ENCODE measurements at regions not wholly inside any gene's neighbourhood (a gene's known extent, or its start where the extent isn't known, plus 50 kb on each side); places are given as distances from the start of the nearest gene placed in this dataset.
"Not testable (repeated sequence)": the region's sequence is repeated elsewhere in the genome, so short reads cannot be mapped to it uniquely, and the experiment has no call there.

- no peak for DNase-seq
Observed at GRCh38 chr1:30525971-30526651, 197.3 kb downstream of the MATN1 start.

GRCh38 chr1:30525631-30525970 lies 197.8 kb downstream of the MATN1 start:
- no peak for DNase-seq

- DNase-seq: no peak
Observed at GRCh38 chr1:30524840-30525617, 198.4 kb downstream of the MATN1 start.

GRCh38 chr1:30524025-30524555 lies 199.3 kb downstream of the MATN1 start:
- DNase-seq: not testable (repeated sequence)

- DNase-seq: no peak
Observed at GRCh38 chr1:30523055-30524020, 200.0 kb downstream of the MATN1 start.

GRCh38 chr1:30522031-30523004 lies 201.1 kb downstream of the MATN1 start:
- no peak for DNase-seq

DNA sequence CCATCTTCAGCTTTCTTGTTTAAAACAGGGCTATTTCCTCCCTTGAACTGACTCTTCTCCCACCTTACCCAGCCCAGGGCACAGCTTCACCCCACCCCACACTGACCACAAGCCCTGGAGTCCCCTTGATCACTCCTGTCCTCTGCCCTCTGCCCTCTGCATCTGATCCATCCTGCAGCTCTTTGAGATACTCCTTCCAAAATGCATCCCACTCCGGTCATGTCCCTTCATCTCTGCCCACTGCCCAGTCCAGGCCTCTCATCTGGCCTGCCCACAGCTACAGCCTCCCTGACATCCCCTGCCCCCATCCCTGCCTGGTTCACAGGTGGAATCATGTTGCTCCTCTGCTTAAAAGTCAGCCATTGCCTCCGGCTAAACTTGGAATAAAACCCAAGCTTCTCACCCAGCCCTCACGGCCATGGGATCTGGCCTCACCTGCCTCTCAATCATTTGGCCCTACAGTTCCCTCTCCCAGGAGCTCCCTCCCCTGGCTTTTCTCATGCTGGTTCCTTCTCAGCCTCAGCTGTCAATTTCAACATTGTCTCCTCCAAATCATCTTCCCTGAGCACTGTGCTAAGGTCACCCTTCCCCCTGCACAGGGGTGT lies 202.0 kb downstream of the MATN1 start:
- no peak for DNase-seq

- DNase-seq: no peak
Observed at GRCh38 chr1:30520476-30520875, 202.9 kb downstream of the MATN1 start.

GRCh38 chr1:30519201-30519763 lies 204.1 kb downstream of the MATN1 start:
- no peak for DNase-seq

GRCh38 chr1:30518696-30519095 lies 204.7 kb downstream of the MATN1 start:
- no peak for DNase-seq

DNA sequence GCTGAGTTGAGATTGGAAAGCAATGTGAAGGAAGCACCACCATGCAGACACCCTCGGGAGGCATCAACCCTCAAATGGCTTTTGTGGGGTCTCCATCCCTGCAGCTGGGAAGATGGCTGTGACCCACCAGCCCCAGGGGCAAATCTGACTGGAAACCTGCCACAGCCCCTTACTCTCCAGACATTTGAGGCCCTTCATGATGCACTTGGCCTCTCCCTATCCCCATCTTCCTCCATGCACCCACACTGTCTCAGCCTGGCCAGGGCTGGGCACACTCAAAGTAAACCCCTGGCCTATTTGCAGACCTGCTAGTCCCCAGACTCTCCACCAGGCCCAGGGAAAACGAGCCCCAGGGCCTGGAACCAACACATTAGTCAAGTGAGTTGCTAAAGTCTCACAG lies 205.2 kb downstream of the MATN1 start:
- no peak for DNase-seq

DNA sequence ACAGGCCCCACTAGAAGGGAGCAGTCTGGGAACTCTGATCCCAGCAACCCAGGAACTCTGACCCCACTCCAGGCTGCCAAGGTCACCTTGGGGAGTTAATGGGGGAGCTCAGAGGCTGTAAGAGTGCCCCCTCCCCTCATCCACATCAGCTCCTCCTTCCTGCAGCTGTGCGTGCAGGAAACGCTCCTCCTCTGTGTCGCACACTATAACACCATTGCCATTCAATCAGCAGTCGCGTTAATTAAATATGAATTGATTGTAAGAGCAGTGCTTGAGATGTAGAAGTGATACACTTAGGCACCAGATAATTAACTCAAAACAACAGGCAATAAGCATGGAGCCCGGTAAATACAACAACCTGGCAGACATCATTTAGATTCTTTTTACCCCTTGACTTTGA lies 205.7 kb downstream of the MATN1 start:
- not testable (repeated sequence) for DNase-seq

- DNase-seq: not testable (repeated sequence)
Observed at GRCh38 chr1:30517241-30517640, 206.1 kb downstream of the MATN1 start.

DNA sequence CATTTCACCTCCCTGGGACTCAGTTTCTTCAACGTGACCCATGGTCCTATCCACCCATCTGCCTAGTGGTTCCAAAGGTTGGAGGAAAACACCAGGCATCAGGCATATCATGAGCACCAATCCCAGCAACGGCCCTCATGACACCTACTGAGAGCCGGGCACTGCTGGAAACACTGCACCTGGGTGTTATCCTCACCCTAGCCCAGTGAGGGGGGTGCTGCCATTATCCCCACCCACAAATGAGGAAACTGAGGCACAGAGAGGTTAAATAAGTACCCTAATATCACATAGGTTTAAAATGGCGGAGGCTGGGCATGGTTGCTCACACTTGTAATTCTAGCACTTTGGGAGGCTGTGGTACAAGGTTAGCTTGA lies 206.9 kb downstream of the MATN1 start:
- no peak for DNase-seq

- DNase-seq: no peak
Observed at GRCh38 chr1:30515755-30516484, 207.5 kb downstream of the MATN1 start.

- no peak for DNase-seq
Observed at GRCh38 chr1:30514945-30515344, 208.4 kb downstream of the MATN1 start.

GRCh38 chr1:30514137-30514654 lies 209.2 kb downstream of the MATN1 start:
- no peak for DNase-seq

GRCh38 chr1:30513396-30514136 lies 209.8 kb downstream of the MATN1 start:
- no peak for DNase-seq

- no peak for DNase-seq
Observed at GRCh38 chr1:30512914-30513265, 210.5 kb downstream of the MATN1 start.
